Fibroblast of skin of scalp (primary cell): ENCODE measurements at regions not wholly inside any gene's neighbourhood (a gene's known extent, or its start where the extent isn't known, plus 50 kb on each side); places are given as distances from the start of the nearest gene placed in this dataset.

Source experiments
- DNase-seq: peaks from one replicate; pipeline ENCODE4 v3.0.0-alpha.2; 2013

GRCh38 chr14:101460521-101460920 is 100.8 kb upstream of the DIO3 start:
- DNase-seq: no peak

DNA sequence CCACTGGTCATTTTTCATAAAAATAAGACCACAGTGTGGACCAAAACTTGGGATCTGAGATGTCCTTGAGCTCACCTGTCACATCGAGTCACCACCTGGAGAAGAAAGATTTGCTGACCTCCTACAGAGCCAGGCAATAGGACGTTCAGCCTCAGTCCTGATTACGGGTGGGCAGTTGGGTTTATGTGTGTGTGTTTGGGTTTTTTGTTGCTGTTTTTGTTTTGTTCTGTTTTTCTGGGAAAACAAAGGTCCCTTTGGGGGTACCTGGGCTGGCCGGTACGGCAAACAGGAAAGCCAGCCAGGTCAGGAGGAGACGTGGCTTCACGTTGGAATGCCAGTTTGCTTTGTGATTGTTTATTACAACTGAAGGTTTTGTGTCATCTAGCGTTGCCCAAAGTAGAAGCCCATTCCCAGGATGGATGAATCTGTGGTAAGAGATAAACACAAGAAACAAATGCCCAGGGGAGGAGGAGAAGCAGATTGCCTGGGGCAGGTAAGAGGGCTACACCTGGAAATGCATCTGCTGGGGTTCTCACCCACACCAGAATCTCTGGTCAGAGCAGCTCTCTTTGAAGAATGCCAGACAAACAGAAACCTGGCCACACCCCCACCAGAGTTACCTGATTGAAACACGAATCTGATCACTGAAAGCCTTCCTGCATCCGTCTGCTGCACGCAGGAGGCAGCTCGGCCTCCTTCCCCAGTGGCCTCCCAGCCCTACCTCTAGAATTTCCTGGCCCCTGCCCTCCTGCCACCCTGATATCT is 100.1 kb upstream of the DIO3 start:
- DNase-seq: no peak

DNA sequence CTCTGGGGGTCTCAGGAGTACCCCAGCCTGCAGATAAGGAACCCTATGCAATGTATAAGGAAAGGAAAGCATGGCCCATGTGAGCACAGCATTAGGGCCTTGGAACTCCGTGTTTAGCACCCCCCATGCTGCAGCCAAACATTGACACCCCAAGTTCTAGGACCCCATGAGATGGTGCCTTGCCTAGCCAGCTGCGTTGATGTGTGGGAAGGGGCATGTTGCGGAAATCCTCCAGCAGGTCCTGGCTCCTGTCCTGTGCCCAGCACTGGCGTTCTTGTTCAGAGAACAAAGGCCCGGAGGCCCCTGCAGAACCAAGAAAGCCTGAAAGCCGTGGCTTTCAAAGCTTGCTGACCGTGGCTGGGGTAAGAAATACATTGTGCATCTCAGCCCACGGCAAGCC is 99.4 kb upstream of the DIO3 start:
- DNase-seq: no peak

- no peak for DNase-seq
Observed at GRCh38 chr14:101462726-101463565, 98.3 kb upstream of the DIO3 start.

DNA sequence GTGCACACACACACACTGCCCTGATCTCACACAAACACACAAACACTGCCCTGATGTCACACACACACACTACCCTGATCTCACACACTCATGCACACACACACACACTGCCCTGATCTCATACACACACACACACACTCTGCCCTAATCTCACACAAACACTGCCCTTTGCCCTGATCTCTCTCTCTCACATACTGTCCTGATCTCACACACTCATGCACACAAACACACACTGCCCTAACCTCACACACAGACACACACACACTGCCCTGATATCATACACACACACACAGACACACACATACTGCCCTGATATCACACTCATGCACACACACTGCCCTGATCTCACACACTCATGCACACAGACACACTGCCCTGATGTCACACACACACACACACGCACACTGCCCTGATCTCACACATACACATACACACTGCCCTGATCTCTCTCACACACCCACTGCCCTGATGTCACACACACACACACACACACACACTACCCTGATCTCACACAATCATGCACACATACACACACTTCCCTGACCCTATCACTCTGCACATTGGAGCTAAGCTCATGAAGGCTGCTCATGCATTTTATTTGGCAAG is 97.6 kb upstream of the DIO3 start:
- no peak for DNase-seq

GRCh38 chr14:101464310-101464983 is 96.8 kb upstream of the DIO3 start:
- DNase-seq: no peak

DNA sequence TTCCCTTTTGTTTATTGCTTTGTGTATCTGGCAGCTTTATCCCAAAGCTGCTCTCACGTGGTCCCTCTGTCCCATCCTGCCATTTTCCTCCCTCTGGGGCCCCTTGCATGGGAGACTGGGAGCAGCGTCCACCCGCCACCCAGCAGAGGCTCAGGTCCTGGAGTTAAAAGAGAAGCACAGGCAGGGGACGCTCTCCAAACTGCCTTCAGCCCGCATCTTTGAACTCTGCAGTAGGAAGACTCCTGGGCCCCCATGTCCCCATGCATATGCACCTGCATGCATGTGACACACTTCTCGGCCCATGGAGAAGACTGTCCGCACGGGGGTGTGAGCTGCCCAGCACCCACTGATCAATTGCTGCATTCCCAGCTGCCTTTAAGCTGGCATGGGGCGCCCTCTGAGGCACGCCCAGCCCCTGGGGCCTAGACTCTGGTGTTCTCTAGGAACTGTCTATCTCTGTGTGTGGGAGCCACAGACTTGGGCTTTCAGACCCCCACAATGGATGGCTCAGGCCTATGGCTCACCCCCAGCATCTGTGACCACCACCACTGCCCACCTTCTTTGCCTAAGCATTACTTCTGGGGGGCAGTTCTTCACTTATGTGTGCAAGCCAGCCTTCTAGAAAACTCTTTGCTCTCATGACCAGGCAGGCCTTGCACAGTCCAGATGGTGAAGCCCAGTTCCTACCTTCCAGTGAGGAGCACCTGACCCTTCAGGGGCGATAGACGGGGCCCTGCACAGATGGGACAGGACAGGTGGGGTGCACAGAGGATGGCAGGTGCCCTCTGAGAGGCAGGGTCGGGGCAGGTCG is 96.1 kb upstream of the DIO3 start:
- no peak for DNase-seq

DNA sequence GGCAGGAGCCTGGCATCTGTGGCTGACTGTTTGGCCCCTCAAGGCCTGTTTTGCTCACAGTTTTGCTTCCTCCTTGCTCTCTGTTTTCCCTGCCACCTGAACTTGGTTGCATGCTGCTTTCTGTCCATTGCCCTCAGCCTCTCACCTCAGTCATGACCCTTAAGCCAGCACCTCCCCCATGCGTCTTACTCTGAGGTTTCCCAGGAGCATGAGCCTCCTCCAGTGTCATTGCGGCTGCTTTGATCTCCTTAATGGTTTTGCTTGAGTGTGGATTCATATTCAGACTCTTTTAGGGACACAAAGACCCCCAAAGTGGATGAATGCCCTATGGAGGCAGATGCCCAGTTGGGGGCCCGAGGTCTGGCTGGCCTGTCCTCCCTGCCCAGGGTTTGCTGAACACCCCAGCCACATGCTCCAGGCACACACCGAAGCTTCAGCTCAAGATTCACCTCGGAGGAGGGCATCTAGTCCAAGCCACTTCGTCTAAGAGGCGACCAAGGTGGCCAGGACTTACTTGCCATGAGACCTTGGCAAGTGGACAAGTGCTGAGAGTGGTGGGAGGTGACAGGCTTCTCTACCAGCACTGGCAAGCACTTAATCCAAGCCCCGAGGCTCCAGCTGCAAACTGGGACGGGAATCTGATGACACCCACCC is 95.4 kb upstream of the DIO3 start:
- no peak for DNase-seq

DNA sequence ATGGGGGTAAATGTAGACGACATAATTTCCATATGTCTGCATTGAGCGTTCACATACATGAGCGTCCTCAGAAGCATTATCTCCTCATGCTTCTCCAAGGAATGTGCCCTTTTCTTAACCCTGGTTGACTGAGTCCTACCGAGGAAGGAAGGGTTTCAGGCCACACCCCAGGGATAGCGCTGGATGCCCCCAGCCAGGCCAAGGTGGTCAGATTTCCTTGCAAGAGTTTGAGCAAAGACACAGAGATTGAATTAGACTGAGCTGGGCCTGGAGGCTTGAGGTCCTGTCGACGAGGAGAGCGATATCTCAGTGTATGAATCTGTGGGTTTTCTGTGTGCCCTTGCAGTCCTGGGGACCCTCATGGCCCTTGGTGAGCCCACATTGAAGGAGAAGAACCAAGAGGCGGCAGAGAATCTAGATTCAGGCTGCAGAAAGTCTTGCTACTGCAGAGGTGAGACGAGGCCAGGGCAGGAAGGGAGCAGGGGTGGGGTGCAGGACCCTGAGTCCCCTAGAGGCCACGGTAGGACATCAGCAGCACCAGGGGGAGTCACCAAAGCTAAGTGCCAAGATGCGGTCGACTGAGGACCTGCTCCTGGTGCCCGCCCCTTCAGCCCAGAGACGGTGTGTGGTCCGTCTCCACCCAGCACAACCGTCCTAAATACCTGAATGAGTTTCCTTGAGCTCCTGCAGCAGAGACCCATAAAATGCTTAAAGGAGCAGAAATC is 94.7 kb upstream of the DIO3 start:
- DNase-seq: no peak

GRCh38 chr14:101467181-101467926 is 93.9 kb upstream of the DIO3 start:
- DNase-seq: no peak

DNA sequence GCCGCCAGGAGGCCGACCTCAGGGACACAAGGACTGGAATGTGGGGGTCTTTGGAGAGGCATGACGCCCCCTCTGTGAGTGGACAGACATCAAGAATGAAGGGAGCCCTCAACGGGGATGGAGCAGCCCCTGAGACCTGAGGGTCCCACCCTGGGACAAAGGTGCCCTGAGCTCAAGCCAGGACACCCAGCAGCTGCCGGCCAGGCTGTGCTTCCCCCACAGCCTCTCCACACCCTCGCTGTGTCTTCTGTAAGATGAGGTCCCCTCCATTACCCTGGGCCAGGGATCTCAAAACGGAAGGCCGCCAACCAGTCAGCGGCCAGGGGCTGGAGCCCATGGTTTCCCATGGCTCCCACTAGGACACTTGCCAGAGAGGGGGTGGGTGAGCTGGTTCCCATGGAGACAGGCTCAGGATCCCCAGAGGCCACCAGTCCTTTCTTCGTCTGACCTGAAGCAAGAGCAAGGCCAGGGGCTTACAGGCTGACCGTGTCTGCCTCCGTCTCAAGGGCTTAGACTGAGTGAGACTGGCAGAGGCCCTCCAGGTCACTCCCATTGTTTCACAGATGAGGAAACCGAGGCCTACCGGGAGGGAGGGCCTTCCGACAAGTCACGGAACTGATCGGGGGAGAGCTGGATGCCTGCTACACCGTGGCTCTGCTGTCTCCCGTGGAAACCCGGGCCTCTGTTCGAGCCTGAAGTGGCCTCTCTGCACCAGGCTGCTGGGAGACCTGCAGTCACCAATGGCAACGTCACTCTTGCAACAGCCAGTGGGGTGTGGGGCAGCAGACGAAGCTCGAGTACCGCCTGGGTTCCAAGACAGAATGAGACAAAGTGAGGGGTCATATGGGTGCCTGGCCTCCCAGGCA is 91.7 kb upstream of the DIO3 start:
- DNase-seq: no peak

GRCh38 chr14:101470266-101470665 is 91.0 kb upstream of the DIO3 start:
- no peak for DNase-seq

GRCh38 chr14:101471723-101472517 is 89.4 kb upstream of the DIO3 start:
- no peak for DNase-seq

- DNase-seq: no peak
Observed at GRCh38 chr14:101472518-101472849, 88.8 kb upstream of the DIO3 start.

DNA sequence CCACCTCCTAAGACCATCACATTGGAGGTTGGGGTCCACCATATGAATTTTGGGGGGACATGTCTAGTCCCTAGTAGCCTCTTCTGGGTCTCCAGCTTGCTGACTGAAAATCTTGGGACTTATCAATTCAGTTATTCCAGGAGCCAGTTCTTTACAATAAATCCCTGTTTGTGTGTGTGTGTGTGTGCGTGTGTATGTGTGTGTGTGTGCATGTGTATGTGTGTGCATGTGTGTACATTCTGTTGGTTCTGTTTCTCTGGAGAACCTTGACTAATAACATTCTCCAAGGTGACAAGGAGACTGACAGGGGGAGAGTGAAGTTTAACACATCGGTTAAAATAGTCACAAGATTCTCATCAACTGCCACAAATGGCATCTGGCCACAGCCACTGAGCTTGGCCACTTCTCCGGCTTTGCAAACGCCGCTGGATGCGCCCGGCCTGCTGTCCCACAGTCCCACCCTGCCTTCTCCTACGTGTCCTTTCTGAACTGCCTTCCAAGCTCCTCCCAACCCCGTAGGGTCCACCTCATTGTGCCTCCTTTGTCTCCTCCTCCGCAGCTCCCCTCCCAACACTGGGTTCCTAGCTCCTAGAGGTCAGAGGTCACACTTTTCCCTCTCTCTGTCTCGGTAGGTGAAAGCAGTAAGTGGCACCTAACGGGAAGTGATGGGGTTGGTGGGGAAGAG is 88.1 kb upstream of the DIO3 start:
- no peak for DNase-seq

DNA sequence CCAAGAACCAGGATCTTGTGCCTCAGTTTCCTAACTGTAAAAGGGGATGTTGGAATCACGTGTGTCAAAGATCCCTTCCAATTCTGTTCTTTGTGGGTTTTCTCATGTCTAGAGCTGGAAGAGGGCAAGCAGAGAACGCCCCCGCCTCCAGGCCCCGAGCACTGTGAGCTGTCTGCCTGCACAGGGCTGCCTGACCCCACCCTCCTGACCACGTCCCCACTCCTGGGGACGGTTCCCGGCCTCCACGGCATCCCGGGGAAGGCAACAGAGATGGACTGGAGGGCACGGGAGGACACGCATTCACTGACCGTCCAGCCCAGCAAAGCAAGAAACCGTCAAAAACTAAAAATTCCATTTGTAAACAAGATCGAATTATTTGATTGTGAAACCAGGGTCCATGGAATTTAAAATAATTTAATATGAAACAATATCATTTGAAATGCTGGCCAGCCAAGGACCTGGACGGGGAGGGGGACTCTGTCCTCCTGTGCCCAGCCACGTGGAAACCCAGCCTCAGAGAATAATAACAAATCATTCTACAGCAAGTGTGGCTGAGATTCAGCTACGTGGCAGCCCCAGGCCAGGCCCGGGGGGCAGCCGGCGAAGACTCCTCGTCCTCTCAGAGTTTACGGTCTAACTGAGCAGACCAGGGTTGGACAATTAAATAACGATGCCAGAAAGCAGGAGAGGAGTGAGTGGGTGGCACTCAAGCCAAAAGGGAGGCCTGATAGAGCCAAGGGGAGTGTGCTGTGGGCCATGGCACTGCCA is 87.3 kb upstream of the DIO3 start:
- DNase-seq: no peak
